Fibroblast of lung (primary cell): ENCODE measurements at regions not wholly inside any gene's neighbourhood (a gene's known extent, or its start where the extent isn't known, plus 50 kb on each side); places are given as distances from the start of the nearest gene placed in this dataset.

ENCODE experiments used
- EZH2 ChIP-seq: IDR thresholded peaks from 2 replicates; pipeline ENCODE4 v1.5.1; 2012; ENCODE audit warnings: low read length, control low read depth, mild to moderate bottlenecking; ENCODE audit errors: missing control alignments
- TF ChIP-seq, protein P1 (sequence below), 2 donors: IDR thresholded peaks in 1 of 2; conservative IDR thresholded peaks in 1 of 2; 1 replicate in 1 of 2; 2 replicates in 1 of 2; pipeline ENCODE4 v1.5.1; 2011 to 2012; ENCODE audit warnings: low read length in 2 of 2, control low read depth in 1 of 2, inconsistent platforms in 1 of 2, low read depth in 1 of 2, mild to moderate bottlenecking in 1 of 2

DNA sequence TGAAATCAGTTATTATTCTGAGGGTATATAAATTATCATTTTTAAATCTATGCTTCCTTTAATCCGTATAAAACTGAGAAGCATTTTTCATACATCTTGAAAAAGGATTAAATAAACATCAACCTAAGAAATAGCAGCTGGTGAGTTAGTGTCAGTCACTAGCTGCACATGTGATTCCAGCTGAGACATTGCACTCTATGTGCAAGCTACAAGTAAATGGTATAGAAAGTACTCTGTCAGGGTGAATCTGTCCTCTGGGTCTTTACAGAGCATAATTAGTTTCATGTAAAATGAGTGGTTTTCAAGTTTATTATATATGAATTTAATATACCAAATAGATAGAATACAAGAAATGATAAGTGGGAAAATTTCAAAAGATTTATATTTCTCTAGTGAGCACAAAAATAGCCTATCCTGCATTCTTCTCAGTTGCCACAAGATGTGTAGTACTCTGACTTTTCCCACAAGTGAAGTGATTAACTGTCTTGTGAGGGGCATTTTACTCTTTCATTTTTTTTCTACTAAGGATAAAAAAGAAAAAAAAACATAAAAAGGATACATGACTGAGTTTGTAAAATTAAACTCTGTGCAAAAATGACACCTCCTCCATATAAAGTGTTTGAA, 1372.1 kb downstream of the PCDH9 start:
- TF ChIP-seq, protein P1, sequence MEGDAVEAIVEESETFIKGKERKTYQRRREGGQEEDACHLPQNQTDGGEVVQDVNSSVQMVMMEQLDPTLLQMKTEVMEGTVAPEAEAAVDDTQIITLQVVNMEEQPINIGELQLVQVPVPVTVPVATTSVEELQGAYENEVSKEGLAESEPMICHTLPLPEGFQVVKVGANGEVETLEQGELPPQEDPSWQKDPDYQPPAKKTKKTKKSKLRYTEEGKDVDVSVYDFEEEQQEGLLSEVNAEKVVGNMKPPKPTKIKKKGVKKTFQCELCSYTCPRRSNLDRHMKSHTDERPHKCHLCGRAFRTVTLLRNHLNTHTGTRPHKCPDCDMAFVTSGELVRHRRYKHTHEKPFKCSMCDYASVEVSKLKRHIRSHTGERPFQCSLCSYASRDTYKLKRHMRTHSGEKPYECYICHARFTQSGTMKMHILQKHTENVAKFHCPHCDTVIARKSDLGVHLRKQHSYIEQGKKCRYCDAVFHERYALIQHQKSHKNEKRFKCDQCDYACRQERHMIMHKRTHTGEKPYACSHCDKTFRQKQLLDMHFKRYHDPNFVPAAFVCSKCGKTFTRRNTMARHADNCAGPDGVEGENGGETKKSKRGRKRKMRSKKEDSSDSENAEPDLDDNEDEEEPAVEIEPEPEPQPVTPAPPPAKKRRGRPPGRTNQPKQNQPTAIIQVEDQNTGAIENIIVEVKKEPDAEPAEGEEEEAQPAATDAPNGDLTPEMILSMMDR (conservative IDR thresholded peaks at IDR 0.05 in 1 of 2, IDR thresholded peaks at IDR 0.05 in 1 of 2; ENCODE audit: low read depth in 1 of 2, low read length in 2 of 2), result no peak
- no peak for TF ChIP-seq EZH2
